GM20000 (cell line): ENCODE measurements at regions not wholly inside any gene's neighbourhood (a gene's known extent, or its start where the extent isn't known, plus 50 kb on each side); places are given as distances from the start of the nearest gene placed in this dataset.
"Not testable (repeated sequence)": the region's sequence is repeated elsewhere in the genome, so short reads cannot be mapped to it uniquely, and the experiment has no call there.

Experiments
- DNase-seq: peaks from one replicate; pipeline ENCODE4 v3.0.0; 2012; ENCODE audit warnings: low spot score
- TF ChIP-seq, protein P1 (sequence below): IDR thresholded peaks from 2 replicates; pipeline ENCODE4 v1.5.1; 2012; ENCODE audit warnings: mild to moderate bottlenecking, control low read depth; ENCODE audit errors: extremely low read depth, missing control alignments

DNA sequence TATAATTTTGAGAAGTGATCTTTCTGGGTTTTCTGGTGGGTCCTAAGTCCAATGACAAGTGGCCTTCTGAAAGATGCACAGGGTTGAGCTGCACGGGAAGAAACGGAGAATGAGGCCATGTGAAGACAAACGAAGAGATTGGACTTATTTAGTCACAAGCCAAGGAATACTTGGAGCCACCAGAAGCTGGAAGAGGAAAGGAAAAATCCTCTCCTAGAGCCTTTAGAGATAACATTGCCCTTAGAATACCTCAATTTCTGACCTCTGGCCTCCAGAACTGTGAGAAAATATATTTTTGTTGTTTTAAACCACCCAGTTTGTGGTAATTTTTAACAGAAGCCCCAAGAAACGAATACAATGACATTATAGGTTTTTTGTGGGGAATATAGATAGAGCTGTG is 360.5 kb upstream of the TARS1 start:
- TF ChIP-seq, protein P1, sequence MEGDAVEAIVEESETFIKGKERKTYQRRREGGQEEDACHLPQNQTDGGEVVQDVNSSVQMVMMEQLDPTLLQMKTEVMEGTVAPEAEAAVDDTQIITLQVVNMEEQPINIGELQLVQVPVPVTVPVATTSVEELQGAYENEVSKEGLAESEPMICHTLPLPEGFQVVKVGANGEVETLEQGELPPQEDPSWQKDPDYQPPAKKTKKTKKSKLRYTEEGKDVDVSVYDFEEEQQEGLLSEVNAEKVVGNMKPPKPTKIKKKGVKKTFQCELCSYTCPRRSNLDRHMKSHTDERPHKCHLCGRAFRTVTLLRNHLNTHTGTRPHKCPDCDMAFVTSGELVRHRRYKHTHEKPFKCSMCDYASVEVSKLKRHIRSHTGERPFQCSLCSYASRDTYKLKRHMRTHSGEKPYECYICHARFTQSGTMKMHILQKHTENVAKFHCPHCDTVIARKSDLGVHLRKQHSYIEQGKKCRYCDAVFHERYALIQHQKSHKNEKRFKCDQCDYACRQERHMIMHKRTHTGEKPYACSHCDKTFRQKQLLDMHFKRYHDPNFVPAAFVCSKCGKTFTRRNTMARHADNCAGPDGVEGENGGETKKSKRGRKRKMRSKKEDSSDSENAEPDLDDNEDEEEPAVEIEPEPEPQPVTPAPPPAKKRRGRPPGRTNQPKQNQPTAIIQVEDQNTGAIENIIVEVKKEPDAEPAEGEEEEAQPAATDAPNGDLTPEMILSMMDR: no peak
- no peak for DNase-seq

DNA sequence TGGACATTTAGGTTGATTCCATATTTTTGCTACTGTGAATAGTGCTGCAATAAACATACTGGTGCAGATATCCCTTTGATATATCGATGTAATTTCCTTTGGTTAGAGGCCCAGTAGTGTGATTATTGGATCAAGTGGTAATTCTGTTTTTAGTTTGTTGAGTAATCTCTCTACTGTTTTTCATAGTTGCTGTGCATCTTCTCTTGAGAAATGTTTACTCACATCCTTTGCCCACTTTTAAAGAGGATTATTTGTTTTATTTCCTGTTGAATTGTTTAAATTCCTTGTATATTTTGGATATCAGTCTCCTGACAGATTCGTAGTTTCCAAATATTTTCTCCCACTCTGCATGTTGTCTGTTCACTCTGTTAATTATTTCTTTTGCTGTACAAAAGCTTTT is 352.6 kb upstream of the TARS1 start:
- no peak for DNase-seq
- TF ChIP-seq, protein P1: no peak

DNA sequence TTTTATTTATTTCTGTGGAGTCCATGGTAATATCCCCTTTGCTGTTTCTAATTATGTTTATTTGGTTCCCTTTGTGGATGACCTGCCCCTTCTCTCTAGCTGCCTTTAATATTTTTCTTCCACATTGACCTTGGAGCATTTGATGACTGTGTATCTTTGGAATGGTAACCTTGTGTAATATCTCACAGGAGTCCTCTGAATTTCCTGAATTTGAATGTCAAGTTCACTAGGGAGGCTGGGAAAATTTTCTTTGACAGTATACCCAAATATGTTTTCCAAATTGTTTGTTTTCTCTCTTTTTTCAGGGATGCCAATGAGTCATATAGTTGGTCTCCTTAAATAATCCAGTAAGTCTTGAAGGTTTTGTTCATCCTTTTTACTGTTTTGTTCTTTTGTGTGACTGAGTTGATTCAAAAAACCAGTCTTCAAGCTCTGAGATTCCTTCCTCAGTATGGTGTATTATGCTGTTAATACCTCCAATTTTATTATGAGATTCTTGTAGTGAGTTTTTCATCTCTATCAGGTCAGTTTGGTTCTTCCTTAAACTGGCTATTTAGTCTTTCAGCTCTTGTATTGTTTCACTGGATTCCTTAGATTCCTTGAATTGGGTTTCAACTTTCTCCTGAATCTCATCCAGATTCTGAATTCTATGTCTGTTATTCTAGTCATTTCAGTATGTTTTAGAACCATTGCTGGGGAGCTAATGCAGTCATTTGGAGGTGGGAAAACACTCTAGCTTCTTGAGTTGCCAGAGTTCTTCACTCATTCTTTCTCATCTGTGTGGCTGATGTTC is 349.0 kb upstream of the TARS1 start:
- TF ChIP-seq, protein P1: no peak
- DNase-seq: no peak

DNA sequence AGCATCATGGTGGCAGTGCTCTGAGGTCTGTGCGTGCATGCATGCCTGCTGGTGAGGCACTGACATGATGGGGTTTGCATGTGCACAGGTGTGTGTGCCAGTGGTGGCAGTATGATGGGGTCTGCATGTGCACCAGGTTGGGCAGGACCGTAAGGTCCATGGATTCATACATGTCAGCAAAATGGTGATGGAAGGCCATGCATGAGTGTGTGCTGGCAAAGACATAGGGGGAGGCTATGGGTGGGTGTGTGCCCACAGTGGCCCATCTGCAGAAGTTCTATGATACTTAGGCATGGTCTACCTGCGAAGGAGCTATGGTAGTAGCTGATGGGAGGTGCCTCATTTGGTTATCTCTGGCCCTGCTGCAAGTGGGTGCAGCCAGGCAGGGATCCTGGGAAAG is 348.0 kb upstream of the TARS1 start:
- DNase-seq: no peak
- TF ChIP-seq, protein P1: no peak

DNA sequence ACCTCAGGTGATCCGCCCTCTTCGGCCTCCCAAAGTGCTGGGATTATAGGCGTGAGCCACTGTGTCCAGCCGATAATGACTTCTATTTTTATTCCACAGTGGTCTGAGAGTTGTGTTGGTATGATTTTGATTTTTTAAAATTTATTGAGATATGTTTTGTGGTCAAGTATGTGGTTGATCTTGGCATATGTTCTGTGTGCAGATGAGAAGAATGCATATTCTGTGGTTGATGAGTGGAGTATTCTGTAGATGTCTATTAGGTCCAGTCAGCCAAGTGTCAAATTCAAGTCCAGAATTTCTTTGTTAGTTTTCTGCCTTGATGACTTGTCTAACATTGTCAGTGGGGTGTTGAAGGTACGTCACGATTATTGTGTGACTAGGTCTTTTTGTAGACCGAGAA is 338.2 kb upstream of the TARS1 start:
- DNase-seq: no peak
- TF ChIP-seq, protein P1: no peak

DNA sequence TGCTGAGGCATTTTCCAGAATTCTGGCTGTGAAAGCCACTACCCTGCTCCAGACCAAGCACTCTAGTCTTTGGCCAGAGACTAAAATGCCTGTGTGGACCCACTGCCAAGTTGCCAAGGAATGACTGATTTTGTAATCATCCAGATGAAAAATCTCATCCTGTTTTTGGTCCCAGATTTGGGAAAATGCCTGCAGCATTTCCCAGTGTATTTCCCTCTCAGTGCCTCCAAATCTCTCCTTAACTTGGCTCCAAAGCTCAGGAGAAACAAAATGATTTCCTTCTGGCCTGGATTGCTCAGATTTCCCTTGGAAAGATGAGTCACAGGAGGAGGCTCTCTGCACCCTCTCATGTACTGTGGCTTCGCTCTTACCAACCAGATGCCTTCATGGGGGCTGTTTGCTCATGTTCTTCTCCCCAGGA is 335.2 kb upstream of the TARS1 start:
- TF ChIP-seq, protein P1: no peak
- no peak for DNase-seq

DNA sequence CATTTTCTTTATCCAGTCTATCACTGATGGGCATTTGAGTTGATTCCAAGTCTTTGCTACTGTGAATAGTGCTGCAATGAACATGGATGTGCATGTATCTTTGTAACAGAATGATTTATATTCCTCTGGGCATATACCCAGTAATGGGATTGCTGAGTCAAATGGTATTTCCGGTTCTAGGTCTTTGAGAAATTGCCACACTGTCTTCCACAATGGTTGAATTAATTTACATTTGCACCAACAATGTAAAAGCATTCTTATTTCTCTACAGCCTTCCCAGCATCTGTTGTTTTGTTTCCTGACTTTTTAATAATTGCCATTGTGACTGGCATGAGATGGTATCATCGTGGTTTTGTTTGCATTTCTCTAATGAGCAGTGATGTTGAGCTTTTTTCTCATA is 330.3 kb upstream of the TARS1 start:
- not testable (repeated sequence) for DNase-seq

DNA sequence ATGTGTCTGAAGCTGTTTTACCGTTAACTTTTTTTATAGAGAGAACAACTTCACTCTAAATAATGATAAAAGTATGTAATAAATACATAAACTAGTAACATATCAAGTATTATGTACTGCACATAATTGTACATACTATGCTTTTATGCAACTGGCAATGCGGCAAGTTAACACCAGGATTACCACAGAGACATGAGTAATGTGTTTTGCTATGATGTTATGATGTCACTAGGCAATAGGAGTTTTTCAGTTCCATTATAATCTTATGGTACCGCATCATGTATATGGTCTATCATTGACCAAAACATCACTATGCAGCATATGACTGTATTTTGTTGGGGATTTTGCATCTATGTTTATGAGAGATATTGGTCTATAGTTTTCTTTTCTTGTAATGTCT is 326.4 kb upstream of the TARS1 start:
- no peak for DNase-seq
- TF ChIP-seq, protein P1: no peak
